Activated CD8-positive, alpha-beta T cell treated with anti-CD3 and anti-CD28 coated beads, Interleukin-2, amount 10 ng/mL, durations not matched to agents 7 days and 5 days (primary cell): ENCODE measurements at regions not wholly inside any gene's neighbourhood (a gene's known extent, or its start where the extent isn't known, plus 50 kb on each side); places are given as distances from the start of the nearest gene placed in this dataset.

Source experiments
- ATAC-seq: fragments of 150-1000 bp; cut with Tn5 transposase; one replicate; pipeline ENCODE4 v1.10.0; 2021; ENCODE audit warnings: moderate library complexity
- CTCF ChIA-PET: fragments of 350-600 bp; sonication (Branson Sonifier 250); formaldehyde crosslinking; loops from one replicate; lab custom pipeline; 2021; ENCODE audit warnings: antibody characterized with exemption; lab: Charles Lee
- POLR2A ChIA-PET: fragments of 350-600 bp; sonication (Branson Sonifier 250); formaldehyde crosslinking; loops from one replicate; lab custom pipeline; 2021; ENCODE audit warnings: antibody characterized with exemption; lab: Charles Lee
- DNase-seq: peaks from one replicate; pipeline ENCODE4 v3.0.0-alpha.2; 2020
- H3K27ac Mint-ChIP-seq: one replicate; pipeline ENCODE4 v1.8.0; 2021; ENCODE audit warnings: mild to moderate bottlenecking, mixed read lengths
- H3K27me3 Mint-ChIP-seq: one replicate; pipeline ENCODE4 v1.8.0; 2021; ENCODE audit warnings: low read depth, mixed read lengths
- H3K36me3 Mint-ChIP-seq: one replicate; pipeline ENCODE4 v1.8.0; 2021; ENCODE audit warnings: low read depth, mixed read lengths
- H3K4me1 Mint-ChIP-seq: one replicate; pipeline ENCODE4 v1.8.0; 2021; ENCODE audit warnings: low read depth, mixed read lengths
- H3K4me3 Mint-ChIP-seq: one replicate; pipeline ENCODE4 v1.8.0; 2021; ENCODE audit warnings: mild to moderate bottlenecking, mixed read lengths
- H3K9me3 Mint-ChIP-seq: one replicate; pipeline ENCODE4 v1.8.0; 2022; ENCODE audit warnings: mixed read lengths; ENCODE audit not compliant: insufficient read depth

DNA sequence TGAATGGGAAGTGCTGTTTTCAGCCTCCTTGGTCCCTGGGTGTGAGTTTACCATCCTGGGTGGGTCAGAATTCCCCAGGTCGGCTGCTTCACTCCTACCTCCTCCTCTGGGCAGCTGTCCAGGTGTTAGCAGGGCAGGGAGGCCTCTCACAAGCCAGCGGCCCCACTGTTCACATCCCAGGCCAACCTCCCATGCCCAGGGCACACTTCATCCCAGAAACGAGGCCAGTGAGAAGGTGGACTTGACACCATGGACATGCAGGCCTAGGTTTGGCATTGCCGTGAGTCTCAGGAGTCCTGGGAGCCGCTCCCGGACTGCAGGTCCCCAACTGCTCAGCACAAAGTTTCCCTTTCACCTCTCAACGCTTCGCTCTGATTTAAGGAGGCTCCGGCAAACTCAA is 229.6 kb upstream of the IRX2 start:
- Mint-ChIP-seq H3K27ac (no peak overlapping the region), H3K27me3 (no peaks in the 10 kb centered on the region), H3K36me3 (no peaks in the 10 kb centered on the region), H3K4me3 (no peak overlapping the region), H3K4me1 (no peaks in the 10 kb centered on the region), H3K9me3 (no peaks in the 10 kb centered on the region)
- DNase-seq (no peak), ATAC-seq (no peak)
- CTCF ChIA-PET: no interaction called here
- POLR2A ChIA-PET: no interaction called here

DNA sequence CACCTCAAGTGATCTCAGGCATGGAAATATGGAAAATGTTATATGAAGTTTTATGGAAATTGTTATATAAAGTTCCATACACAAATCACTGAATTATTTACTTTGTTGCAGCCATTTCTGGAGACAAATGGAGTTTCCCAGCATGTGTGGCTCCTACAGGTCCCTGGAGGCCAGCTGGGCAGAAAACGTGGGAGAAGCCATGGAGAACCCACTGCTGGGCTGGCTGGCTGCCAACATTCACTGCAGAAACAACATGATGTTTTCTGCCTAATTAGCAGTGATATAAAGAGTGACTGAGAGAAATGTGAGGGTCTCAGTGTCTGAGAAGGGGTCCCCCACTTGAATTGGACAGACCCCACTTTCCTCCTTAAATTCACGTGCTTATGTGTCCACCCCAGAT is 208.8 kb upstream of the IRX2 start:
- CTCF ChIA-PET: no interaction called here
- ATAC-seq (no peak), DNase-seq (no peak)
- POLR2A ChIA-PET: no interaction called here
- H3K9me3 Mint-ChIP-seq: peaks cover 12% of the 10 kb centered on the region
- no peaks in the 10 kb centered on the region for H3K4me1 Mint-ChIP-seq
- no peak overlapping the region for H3K4me3 Mint-ChIP-seq
- H3K27ac Mint-ChIP-seq: no peak overlapping the region
- H3K36me3 Mint-ChIP-seq: no peaks in the 10 kb centered on the region
- H3K27me3 Mint-ChIP-seq: no peaks in the 10 kb centered on the region

DNA sequence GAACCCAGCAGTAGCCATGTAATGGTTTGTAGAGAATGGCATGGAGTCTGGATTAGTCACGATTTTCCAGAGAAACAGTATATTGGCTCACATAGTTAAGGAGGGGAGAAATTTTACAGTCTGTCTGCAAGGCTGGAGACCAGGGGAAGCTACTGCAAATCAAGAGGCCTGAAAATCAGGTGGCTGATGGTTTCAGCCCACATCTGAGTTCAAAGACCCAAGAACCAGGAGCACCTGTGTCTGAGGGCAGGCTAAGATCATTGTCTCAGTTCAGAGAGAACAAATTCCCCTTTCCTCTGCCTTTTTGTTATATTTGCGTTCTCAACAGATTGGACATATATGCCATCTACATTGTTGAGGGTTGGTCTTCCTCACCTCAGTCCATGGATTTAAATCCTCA is 207.5 kb upstream of the IRX2 start:
- POLR2A ChIA-PET: no interaction called here
- Mint-ChIP-seq H3K27ac (no peak overlapping the region), H3K9me3 (peaks cover 12% of the 10 kb centered on the region), H3K4me3 (no peak overlapping the region), H3K27me3 (no peaks in the 10 kb centered on the region), H3K36me3 (no peaks in the 10 kb centered on the region), H3K4me1 (no peaks in the 10 kb centered on the region)
- ATAC-seq (no peak), DNase-seq (no peak)
- CTCF ChIA-PET: no interaction called here

DNA sequence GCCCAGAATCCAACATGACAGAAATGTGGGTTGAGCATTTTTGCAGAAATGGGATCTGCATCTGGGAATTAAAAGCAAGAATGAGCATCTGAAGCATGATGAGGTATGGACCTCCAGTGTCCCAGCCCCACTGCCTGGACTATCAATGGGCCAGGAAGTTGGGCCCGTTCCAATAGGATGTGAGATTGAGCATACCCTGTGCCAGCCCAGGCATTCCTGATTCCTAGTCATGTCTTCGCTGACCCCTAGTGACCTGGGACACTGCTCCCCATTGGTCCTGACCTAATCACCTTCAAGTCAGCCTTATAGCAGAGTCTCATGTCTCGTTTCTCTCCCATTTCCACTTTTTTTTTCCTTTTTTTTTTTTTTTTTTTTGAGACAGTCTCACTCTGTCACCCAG is 197.4 kb upstream of the IRX2 start:
- no peak overlapping the region for H3K4me3 Mint-ChIP-seq
- no peak for DNase-seq
- H3K9me3 Mint-ChIP-seq: peaks cover 5% of the 10 kb centered on the region
- CTCF ChIA-PET: no interaction called here
- H3K4me1 Mint-ChIP-seq: no peaks in the 10 kb centered on the region
- no peaks in the 10 kb centered on the region for H3K27me3 Mint-ChIP-seq
- H3K36me3 Mint-ChIP-seq: no peaks in the 10 kb centered on the region
- POLR2A ChIA-PET: no interaction called here
- no peak for ATAC-seq
- H3K27ac Mint-ChIP-seq: no peak overlapping the region

DNA sequence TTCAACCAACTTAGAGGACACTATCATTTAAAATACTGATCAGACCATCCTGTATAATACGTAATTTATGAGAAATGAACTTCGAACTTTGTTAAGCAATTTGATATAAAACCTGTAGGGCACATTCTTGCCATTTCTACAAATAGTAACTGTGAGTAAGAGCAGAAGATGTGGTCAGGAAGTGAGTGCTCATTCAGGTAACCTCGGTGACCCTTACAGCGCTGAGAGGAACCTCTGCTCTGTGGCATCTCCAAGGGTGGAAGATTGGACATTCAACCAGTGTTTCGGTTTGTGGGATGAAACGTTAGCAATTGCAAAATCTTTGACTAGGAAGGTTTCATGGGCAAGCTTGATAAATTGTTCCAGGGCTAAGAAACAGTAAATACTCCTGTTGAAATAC is 194.8 kb upstream of the IRX2 start:
- Mint-ChIP-seq H3K27ac (no peak overlapping the region), H3K4me3 (no peak overlapping the region), H3K9me3 (peaks cover 5% of the 10 kb centered on the region), H3K4me1 (no peaks in the 10 kb centered on the region), H3K36me3 (no peaks in the 10 kb centered on the region), H3K27me3 (no peaks in the 10 kb centered on the region)
- ChIA-PET CTCF (no interaction called here), POLR2A (no interaction called here)
- DNase-seq: no peak
- ATAC-seq: no peak

DNA sequence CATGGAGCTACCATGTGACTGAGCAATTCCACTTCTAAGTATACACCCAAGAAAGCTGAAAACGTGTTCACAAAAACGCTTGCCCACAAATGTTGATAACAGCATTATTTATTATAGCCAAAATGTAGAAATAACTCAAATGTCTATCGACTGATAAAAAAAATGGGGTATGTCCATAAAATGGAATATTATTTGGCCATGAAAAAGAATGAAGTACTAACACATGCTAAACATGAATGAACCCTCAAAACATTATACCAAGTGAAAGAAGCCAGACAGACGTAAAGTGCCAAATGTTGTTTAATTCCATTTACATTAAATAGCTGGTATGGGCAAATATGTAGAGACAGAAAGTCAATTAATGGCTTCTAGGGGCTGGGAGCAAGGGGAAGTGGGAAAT is 184.9 kb upstream of the IRX2 start:
- H3K4me1 Mint-ChIP-seq: no peaks in the 10 kb centered on the region
- no peaks in the 10 kb centered on the region for H3K36me3 Mint-ChIP-seq
- ChIA-PET POLR2A (no interaction called here), CTCF (no interaction called here)
- peaks cover 12% of the 10 kb centered on the region for H3K9me3 Mint-ChIP-seq
- no peaks in the 10 kb centered on the region for H3K27me3 Mint-ChIP-seq
- H3K4me3 Mint-ChIP-seq: no peak overlapping the region
- DNase-seq (no peak), ATAC-seq (no peak)
- no peak overlapping the region for H3K27ac Mint-ChIP-seq

DNA sequence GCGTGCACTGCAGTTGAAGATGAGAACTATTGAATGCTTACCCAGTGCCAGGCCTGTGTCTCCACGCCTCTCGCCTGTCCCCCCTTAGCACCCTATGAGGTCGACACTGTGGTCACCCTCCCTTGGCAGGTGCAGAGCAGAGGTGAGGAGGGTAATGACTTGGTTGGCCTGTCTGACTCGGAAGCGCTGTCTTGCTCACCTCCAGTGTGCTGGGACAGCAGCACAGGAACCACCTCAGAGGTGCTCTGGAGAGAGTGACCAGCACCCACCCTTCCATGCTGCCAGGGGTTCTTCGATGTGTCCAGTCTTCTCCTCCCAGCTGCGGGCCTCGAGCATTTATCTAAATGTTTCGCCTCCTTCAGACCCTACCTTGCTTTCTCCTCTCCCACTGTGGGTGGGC is 178.3 kb upstream of the IRX2 start:
- Mint-ChIP-seq H3K9me3 (peaks cover 12% of the 10 kb centered on the region), H3K27me3 (no peaks in the 10 kb centered on the region), H3K4me3 (no peak overlapping the region), H3K4me1 (no peaks in the 10 kb centered on the region), H3K36me3 (no peaks in the 10 kb centered on the region), H3K27ac (no peak overlapping the region)
- DNase-seq (no peak), ATAC-seq (no peak)
- POLR2A ChIA-PET: no interaction called here
- CTCF ChIA-PET: no interaction called here

DNA sequence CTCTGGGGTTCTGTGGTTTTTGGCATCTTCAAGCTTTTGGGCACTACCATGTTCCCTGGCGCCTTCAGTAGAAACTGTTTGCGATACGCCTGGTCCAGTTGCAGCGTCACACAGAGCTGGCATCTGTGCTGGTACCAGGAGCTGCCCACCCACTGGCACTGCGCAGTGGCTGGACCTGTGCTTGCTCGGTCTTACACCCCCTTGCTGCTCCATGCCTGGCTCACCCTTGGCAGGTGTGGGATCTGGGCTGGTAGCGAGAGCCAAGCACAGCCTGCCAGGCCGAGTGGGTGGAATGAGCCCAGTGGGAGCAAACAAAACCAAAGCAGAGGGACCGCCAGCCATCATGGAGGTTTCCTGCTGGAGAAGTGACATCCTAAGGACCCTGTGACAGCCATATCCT is 170.2 kb upstream of the IRX2 start:
- no peak overlapping the region for H3K4me3 Mint-ChIP-seq
- no peak for DNase-seq

DNA sequence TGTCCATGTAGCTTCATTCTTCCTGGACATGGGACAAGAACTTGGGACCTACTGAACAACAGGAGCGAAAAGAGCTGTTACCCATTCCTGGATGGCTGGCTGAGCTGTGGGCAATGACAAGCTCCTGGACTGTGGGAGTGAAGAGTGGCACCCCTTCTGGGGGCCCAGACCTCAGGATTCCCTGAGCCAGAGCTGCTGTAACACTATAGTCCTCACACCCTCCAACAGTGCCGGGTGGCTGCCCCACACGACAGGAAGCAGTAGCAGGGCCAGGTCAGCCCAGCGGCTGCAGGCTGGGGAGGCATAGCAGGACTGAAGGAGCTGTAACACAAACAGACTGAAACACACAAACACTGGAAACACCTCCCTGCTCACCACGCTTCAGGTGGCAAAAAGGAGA is 169.7 kb upstream of the IRX2 start:
- no peak overlapping the region for H3K4me3 Mint-ChIP-seq
- no peak for DNase-seq
- H3K36me3 Mint-ChIP-seq: no peaks in the 10 kb centered on the region
- CTCF ChIA-PET: no interaction called here
- no peaks in the 10 kb centered on the region for H3K27me3 Mint-ChIP-seq
- peaks cover 15% of the 10 kb centered on the region for H3K9me3 Mint-ChIP-seq
- no peak overlapping the region for H3K27ac Mint-ChIP-seq
- POLR2A ChIA-PET: no interaction called here
- ATAC-seq: no peak
- no peaks in the 10 kb centered on the region for H3K4me1 Mint-ChIP-seq

More for the DNA sequence above, 170.2 kb upstream of the IRX2 start:
- CTCF ChIA-PET: no interaction called here
- Mint-ChIP-seq H3K27me3 (no peaks in the 10 kb centered on the region), H3K9me3 (peaks cover 12% of the 10 kb centered on the region), H3K36me3 (no peaks in the 10 kb centered on the region), H3K4me1 (no peaks in the 10 kb centered on the region), H3K27ac (no peak overlapping the region)
- POLR2A ChIA-PET: no interaction called here
- ATAC-seq: no peak

DNA sequence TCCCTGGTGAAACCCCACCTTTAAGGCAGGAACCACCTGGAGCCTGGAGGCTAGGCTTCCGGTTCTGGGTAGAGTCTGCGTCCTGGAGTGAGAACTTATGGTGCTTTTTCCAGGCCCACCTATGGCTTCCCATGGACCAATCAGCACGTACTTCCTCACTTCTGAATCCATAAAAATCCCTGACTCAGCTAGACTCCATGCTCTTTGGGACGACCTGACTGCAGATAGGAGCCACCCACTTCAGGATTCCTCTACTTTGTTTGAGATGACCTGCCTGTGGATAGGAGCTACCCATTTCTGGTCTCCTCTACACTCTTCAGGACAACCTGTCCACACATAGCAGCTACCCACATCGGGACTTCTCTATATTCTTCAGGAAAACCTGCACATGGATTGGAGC is 168.8 kb upstream of the IRX2 start:
- no peaks in the 10 kb centered on the region for H3K4me1 Mint-ChIP-seq
- ATAC-seq (no peak), DNase-seq (no peak)
- no peak overlapping the region for H3K4me3 Mint-ChIP-seq
- CTCF ChIA-PET: interaction anchor here (0.6 kb wide), 1 partner anchor 35 kb away, joined by 3 read pairs; no protein-coding TSS in a partner anchor
- peaks cover 15% of the 10 kb centered on the region for H3K9me3 Mint-ChIP-seq
- no peaks in the 10 kb centered on the region for H3K27me3 Mint-ChIP-seq
- no peak overlapping the region for H3K27ac Mint-ChIP-seq
- POLR2A ChIA-PET: no interaction called here
- no peaks in the 10 kb centered on the region for H3K36me3 Mint-ChIP-seq

DNA sequence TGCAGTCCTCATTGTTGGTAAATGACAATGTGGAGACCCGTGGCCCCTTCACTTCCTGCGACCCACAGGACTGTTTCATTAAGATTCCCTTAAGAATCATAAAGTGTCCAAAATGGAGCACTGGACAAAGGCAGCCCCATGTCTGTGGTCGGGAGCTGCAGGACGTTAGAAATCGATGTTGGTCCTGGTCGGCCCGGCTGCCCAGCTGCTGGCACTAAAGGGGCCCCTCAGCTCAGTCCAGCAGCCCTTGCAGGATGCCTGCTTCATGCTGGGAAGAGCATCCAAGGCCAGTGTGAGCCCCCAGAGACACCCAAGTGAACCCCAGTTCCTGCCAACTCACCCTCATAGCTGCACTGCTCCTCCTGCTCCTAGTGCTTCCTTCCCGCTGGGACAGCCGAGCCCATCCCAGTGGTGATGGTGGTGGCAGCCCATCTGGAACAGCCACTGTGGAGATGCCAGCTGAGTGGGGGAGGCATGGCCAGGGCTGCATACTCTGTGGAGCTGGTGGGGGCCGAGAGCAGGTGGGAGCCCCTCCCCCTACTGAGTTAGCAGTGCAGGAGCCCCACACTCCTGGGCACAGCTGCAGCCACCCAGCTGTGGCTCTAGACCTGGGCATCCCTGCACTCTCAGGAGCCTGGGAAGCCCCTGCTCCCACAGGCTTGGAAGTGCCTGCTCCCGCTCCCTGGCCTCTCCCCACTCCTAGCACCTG is 168.0 kb upstream of the IRX2 start:
- ChIA-PET CTCF (no interaction called here), POLR2A (no interaction called here)
- H3K27me3 Mint-ChIP-seq: no peaks in the 10 kb centered on the region
- no peak overlapping the region for H3K4me3 Mint-ChIP-seq
- no peaks in the 10 kb centered on the region for H3K4me1 Mint-ChIP-seq
- no peak overlapping the region for H3K27ac Mint-ChIP-seq
- H3K9me3 Mint-ChIP-seq: peaks cover 15% of the 10 kb centered on the region
- ATAC-seq (no peak), DNase-seq (no peak)
- H3K36me3 Mint-ChIP-seq: no peaks in the 10 kb centered on the region

DNA sequence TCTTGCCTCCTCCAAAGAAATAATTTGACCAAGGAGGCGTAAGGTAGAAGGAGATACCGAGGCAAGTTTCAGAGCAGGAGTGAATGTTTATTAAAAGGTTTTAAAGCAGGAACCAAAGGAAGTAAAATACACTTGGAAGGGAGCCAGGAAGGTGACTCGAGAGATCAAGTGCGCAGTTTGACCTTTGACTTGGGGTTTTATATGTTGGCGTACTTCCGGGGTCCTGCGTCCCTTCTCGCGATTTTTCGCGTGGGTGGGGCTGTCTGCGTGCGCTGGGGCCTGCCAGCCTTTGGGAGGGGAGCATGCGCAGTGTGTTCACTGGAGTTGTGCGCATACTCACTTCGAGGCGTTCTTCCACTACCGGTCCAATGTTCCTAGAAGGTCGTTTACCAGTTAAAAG is 166.0 kb upstream of the IRX2 start:
- ChIA-PET CTCF (no interaction called here), POLR2A (no interaction called here)
- Mint-ChIP-seq H3K9me3 (peaks cover 11% of the 10 kb centered on the region), H3K4me1 (no peaks in the 10 kb centered on the region), H3K27ac (no peak overlapping the region), H3K36me3 (no peaks in the 10 kb centered on the region), H3K4me3 (no peak overlapping the region), H3K27me3 (no peaks in the 10 kb centered on the region)
- DNase-seq (no peak), ATAC-seq (no peak)

DNA sequence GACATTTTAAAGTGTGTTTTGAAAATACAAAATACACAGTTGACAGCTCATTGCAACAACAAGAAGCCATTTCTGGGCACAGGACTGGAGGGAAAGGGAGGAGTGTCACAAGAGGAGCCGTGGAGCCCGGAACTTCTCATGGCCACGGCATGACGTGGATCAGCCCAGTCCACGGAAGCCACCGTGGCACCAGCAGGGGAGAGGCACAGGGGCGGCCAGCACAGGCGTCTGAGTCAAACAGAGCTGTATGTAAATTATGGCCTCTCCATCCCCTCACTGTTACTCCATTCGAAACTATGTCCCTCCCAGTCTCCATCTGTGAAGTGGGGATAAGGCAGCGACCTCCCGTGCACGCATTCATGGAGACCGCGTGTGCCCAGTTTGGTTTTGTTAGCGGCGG is 165.6 kb upstream of the IRX2 start:
- no peak for DNase-seq
- Mint-ChIP-seq H3K27me3 (no peaks in the 10 kb centered on the region), H3K4me3 (no peak overlapping the region), H3K27ac (no peak overlapping the region), H3K9me3 (peaks cover 11% of the 10 kb centered on the region), H3K36me3 (no peaks in the 10 kb centered on the region), H3K4me1 (no peaks in the 10 kb centered on the region)
- ATAC-seq: no peak
- ChIA-PET CTCF (no interaction called here), POLR2A (no interaction called here)
